ENCODE measurements at regions not wholly inside any gene's neighbourhood (a gene's known extent, or its start where the extent isn't known, plus 50 kb on each side); places are given as distances from the start of the nearest gene placed in this dataset.

- CTCF ChIA-PET (ENCODE audit: low intra/inter-chr PET ratio) = no interaction called here
- H2AFZ ChIP-seq (ENCODE audit: low read depth, low read length) = no peak overlapping the region
- H3K9me1 ChIP-seq (ENCODE audit: control insufficient read depth, insufficient read depth, low read length) = no peaks in the 10 kb centered on the region
- in situ Hi-C loops (cut with MboI) = no loop called here
- no peak overlapping the region for H3K4me2 ChIP-seq (ENCODE audit: insufficient read depth, low read length)
- intact Hi-C loops (cut with micrococcal nuclease) = no loop called here
- no peaks in the 10 kb centered on the region for H4K20me1 ChIP-seq (replicated peaks; ENCODE audit: control insufficient read depth, insufficient read depth, low read length)
- no peaks in the 10 kb centered on the region for H3K4me1 ChIP-seq (replicated peaks in 1 of 2; ENCODE audit: control insufficient read depth in 2 of 2, insufficient read depth in 2 of 2, low read length in 2 of 2)
- no peak overlapping the region for H3K9ac ChIP-seq (ENCODE audit: insufficient read depth in 1 of 2, low read depth in 2 of 2, low read length in 2 of 2)
- no peak overlapping the region for H3K4me3 ChIP-seq
- DNase-seq (ENCODE audit: extremely low read depth in 1 of 4, low spot score in 3 of 4) = no peak
- no peaks in the 10 kb centered on the region for H3K9me3 ChIP-seq (replicated peaks; ENCODE audit: control insufficient read depth, insufficient read depth, low read depth, low read length)
- no peaks in the 10 kb centered on the region for H3K36me3 ChIP-seq (ENCODE audit: control insufficient read depth, insufficient read depth, low read length)
- no peak overlapping the region for H3K27ac ChIP-seq (ENCODE audit: extremely low read depth, low read depth, low read length)
- FAIRE-seq = no peak
- POLR2A ChIA-PET = no interaction called here
- BruUV-seq (replicated peaks) = no TSS peak
- no peaks in the 10 kb centered on the region for H3K79me2 ChIP-seq (ENCODE audit: control insufficient read depth, insufficient read depth, low read length)
- no peak for TF ChIP-seq CHCHD3 (CRISPR knock-in tag; IDR thresholded peaks at IDR 0.05)
- no peak for TF ChIP-seq ZNF707 (CRISPR knock-in tag; conservative IDR thresholded peaks at IDR 0.05)
- TF ChIP-seq ATF6 (CRISPR knock-in tag; IDR thresholded peaks at IDR 0.05) = no peak
- TF ChIP-seq POLR3G (IDR thresholded peaks at IDR 0.05; ENCODE audit: extremely low read depth, insufficient read length, insufficient replicate concordance) = no peak
- no peak for TF ChIP-seq KDM1A (IDR thresholded peaks at IDR 0.05)
- TF ChIP-seq THRA (IDR thresholded peaks at IDR 0.05) = no peak
- no peak for TF ChIP-seq NFE2L1 (tag; IDR thresholded peaks at IDR 0.05; ENCODE audit: borderline replicate concordance, low read depth)
- TF ChIP-seq ZBTB34 (CRISPR knock-in tag; IDR thresholded peaks at IDR 0.05) = no peak
- no peak for TF ChIP-seq BRD4 (IDR thresholded peaks at IDR 0.05)
- TF ChIP-seq ZEB2 (IDR thresholded peaks at IDR 0.05) = no peak
- TF ChIP-seq MTA3 (IDR thresholded peaks at IDR 0.05; ENCODE audit: borderline replicate concordance) = no peak
- TF ChIP-seq SIN3B (IDR thresholded peaks at IDR 0.05; ENCODE audit: low read depth) = no peak
- no peak for TF ChIP-seq TRIM25 (IDR thresholded peaks at IDR 0.05; ENCODE audit: borderline replicate concordance)
- H3K27me3 ChIP-seq (ENCODE audit: control insufficient read depth in 2 of 2, insufficient read depth in 2 of 2, low read length in 2 of 2) = no peaks in the 10 kb centered on the region
- no peak for ATAC-seq
Observed at GRCh38 chr20:18928626-18929025, 115.0 kb downstream of the SCP2D1 start.
